Small intestine (tissue), 7 donors: ENCODE measurements at regions not wholly inside any gene's neighbourhood (a gene's known extent, or its start where the extent isn't known, plus 50 kb on each side); places are given as distances from the start of the nearest gene placed in this dataset.

Experiments
- DNase-seq, 2 donors: peaks; one replicate each; pipeline versions ENCODE4 v3.0.0 to v3.0.0-alpha.2; 2013
- FAIRE-seq: peaks from 2 replicates; lab custom pipeline; 2012; peaks lifted over from hg19 to GRCh38; lab: Jason Lieb, UNC
- H3K27ac ChIP-seq, 3 donors: one replicate each; pipeline ENCODE4 v1.5.1; 2013; ENCODE audit warnings: low read length in 2 of 3, mild to moderate bottlenecking in 2 of 3, control low read depth in 1 of 3, inconsistent platforms in 1 of 3, low read depth in 1 of 3, moderate library complexity in 1 of 3
- H3K27me3 ChIP-seq, 3 donors: one replicate each; pipeline ENCODE4 v1.6.1; 2013; ENCODE audit warnings: low read length in 3 of 3, inconsistent platforms in 1 of 3; ENCODE audit not compliant: control insufficient read depth in 3 of 3, insufficient read depth in 3 of 3
- H3K36me3 ChIP-seq, 3 donors: one replicate each; pipeline ENCODE4 v1.6.1; 2013; ENCODE audit warnings: low read length in 3 of 3, inconsistent platforms in 1 of 3, low read depth in 1 of 3, mild to moderate bottlenecking in 1 of 3, moderate library complexity in 1 of 3; ENCODE audit not compliant: control insufficient read depth in 3 of 3, insufficient read depth in 2 of 3
- H3K4me1 ChIP-seq, 3 donors: one replicate each; pipeline ENCODE4 v1.6.1; 2013; ENCODE audit warnings: low read length in 2 of 3, inconsistent platforms in 1 of 3, low read depth in 1 of 3, mild to moderate bottlenecking in 1 of 3, moderate library complexity in 1 of 3; ENCODE audit not compliant: control insufficient read depth in 3 of 3, insufficient read depth in 2 of 3
- H3K4me3 ChIP-seq, 3 donors: one replicate each; pipeline ENCODE4 v1.5.1; 2013; ENCODE audit warnings: low read length in 3 of 3, control low read depth in 1 of 3, inconsistent platforms in 1 of 3, low read depth in 1 of 3, mild to moderate bottlenecking in 1 of 3, moderate library complexity in 1 of 3
- H3K9me3 ChIP-seq, 2 donors: one replicate each; pipeline ENCODE4 v1.6.1; 2013; ENCODE audit warnings: low read depth in 1 of 2, low read length in 1 of 2; ENCODE audit not compliant: control insufficient read depth in 2 of 2, insufficient read depth in 1 of 2
- WGBS, 3 donors: extraction: QIAGEN DNeasy Blood & Tissue Kit; methylation state at CpG; one replicate each; pipeline ENCODE4 v1.1.7; 2013; 5-methylcytosine and 5-hydroxymethylcytosine counted together
- donor health status: healthy with polysubstance abuse.
- donor health status: control.
- donor health status: control.
- donor health status: Bipolar disorder and iron deficiency.
- donor health status: healthy.

DNA sequence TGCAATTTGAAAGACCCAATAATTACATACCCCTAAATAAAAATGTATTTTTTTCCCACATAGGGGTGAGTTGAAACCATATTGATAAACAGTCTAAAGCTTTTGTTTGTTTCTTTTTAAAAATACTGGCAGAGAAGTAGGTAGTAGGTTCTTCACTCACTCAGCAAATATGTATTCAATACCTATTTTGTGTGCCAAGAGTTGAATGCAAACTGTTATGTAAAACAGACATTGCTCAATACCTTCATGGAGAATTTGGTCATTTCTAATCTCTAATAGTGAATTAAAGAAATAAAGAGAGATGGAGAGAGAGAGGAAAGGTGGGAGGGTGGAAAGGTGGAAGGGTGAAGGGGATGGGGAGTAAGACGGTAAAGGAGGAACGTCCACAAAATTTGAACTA lies 589.9 kb upstream of the GNPDA2 start:
- FAIRE-seq, result no peak
- no peaks in the 10 kb centered on the region for H3K9me3 ChIP-seq
- 86 to 94% (median 91%) methylated on average over 2 of the region's 2 CpGs for WGBS, 3 donors

DNA sequence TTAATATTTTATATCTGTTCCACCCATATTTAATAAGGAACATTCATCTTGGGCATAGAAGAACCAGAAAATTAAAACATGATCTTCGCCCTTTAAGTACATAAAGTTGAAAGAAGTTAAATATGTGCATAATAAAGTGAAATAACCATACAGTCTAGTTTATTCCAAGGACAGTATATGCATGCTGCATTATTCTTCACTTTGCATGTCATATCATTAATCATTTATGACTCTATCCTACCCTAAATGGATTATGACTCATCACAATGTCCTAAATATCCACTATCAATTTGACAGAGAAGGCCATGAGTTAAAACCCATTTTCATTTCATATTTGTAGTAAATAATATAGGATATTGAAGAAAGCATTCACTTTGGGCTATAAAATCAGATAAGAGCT lies 576.5 kb upstream of the GNPDA2 start:
- no peak for FAIRE-seq
- no peak overlapping the region for H3K27ac ChIP-seq
- no peaks in the 10 kb centered on the region for H3K9me3 ChIP-seq
- WGBS, 3 donors, result 81 to 90% (median 87%) methylated on average over 1 of the region's 1 CpG
- no peaks in the 10 kb centered on the region for H3K36me3 ChIP-seq
- H3K4me1 ChIP-seq, result no peaks in the 10 kb centered on the region
- H3K27me3 ChIP-seq, result no peaks in the 10 kb centered on the region
- H3K4me3 ChIP-seq, result no peak overlapping the region
- DNase-seq, result no peak

More for the DNA sequence above, 589.9 kb upstream of the GNPDA2 start:
- H3K27me3 ChIP-seq, result no peaks in the 10 kb centered on the region
- H3K36me3 ChIP-seq, result no peaks in the 10 kb centered on the region
- H3K4me3 ChIP-seq, result no peak overlapping the region
- H3K27ac ChIP-seq, result no peak overlapping the region
- no peak for DNase-seq
- no peaks in the 10 kb centered on the region for H3K4me1 ChIP-seq

DNA sequence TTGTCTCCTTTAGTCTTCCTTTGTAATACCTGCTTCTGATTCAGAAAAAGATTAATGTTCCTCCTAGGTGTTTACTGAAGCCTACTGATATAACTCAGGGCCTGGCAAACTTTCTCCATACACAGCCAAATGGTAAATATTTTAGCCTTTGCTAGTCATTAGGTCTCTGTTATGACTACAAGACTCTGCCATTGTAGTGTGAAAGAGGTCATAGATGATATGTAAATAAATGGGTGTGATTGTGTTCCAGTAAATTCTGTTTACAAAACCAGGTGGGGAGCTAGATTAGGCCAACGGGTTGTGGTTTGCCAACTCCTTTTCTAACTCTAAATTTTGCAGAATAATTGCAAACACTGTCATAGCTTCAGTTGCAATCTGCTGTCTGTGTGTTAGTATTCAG lies 568.1 kb upstream of the GNPDA2 start:
- FAIRE-seq (no peak), DNase-seq (no peak)
- H3K36me3 ChIP-seq, result no peaks in the 10 kb centered on the region
- no peaks in the 10 kb centered on the region for H3K27me3 ChIP-seq
- H3K4me3 ChIP-seq, result no peak overlapping the region
- 7 to 8% (median 8%) methylated on average over 1 of the region's 1 CpG for WGBS, 3 donors
- no peaks in the 10 kb centered on the region for H3K4me1 ChIP-seq
- H3K27ac ChIP-seq, result no peak overlapping the region
- no peaks in the 10 kb centered on the region for H3K9me3 ChIP-seq

DNA sequence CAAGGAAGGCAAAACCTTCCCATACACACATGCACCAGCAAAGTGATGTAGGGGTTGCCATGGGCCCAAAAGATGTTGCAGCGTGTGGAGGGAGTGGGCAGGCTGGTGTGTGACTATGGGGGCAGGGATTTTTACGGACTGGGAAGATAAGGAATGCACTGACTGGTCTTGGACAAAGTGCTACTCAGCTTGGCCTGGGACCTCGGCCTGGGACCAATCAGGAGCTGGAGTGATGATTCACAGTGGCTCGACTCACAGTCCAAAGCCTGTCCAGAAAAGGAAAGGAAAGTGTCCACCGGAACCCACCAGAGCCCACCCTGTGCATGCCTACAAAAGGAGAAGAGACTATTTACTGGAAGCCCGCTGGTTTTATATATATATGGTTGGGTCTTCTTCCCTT lies 567.0 kb upstream of the GNPDA2 start:
- no peak overlapping the region for H3K27ac ChIP-seq
- H3K27me3 ChIP-seq, result no peaks in the 10 kb centered on the region
- no peak for DNase-seq
- no peak for FAIRE-seq
- no peaks in the 10 kb centered on the region for H3K9me3 ChIP-seq
- H3K4me1 ChIP-seq, result no peaks in the 10 kb centered on the region
- no peaks in the 10 kb centered on the region for H3K36me3 ChIP-seq
- H3K4me3 ChIP-seq, result no peak overlapping the region
- WGBS, 3 donors, result 68 to 83% (median 74%) methylated on average over 6 of the region's 6 CpGs

DNA sequence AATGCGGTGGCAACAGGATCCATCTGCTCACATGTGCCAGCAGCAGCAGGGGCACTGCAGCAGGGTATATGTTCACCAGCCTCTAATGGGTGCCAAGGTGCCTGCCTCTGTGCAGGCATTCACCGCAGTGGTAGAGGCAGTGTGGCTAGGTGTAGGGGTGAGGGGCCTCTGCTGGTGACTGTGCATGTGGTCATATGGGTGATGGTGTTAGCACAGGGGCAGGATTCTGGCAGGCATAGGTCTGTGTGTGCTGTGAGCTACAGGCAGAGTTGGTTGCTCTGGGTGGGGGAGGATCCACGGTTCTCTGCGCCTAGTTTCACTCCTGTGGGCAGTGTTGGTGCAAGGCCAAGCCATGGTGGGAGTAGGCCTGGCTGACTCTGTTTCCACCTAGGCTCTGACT lies 566.5 kb upstream of the GNPDA2 start:
- no peak overlapping the region for H3K27ac ChIP-seq
- H3K9me3 ChIP-seq, result no peaks in the 10 kb centered on the region
- H3K4me3 ChIP-seq, result no peak overlapping the region
- no peaks in the 10 kb centered on the region for H3K4me1 ChIP-seq
- H3K36me3 ChIP-seq, result no peaks in the 10 kb centered on the region
- DNase-seq, result no peak
- no peaks in the 10 kb centered on the region for H3K27me3 ChIP-seq
- no peak for FAIRE-seq
- WGBS, 3 donors, result 85 to 97% (median 89%) methylated on average over 4 of the region's 4 CpGs

DNA sequence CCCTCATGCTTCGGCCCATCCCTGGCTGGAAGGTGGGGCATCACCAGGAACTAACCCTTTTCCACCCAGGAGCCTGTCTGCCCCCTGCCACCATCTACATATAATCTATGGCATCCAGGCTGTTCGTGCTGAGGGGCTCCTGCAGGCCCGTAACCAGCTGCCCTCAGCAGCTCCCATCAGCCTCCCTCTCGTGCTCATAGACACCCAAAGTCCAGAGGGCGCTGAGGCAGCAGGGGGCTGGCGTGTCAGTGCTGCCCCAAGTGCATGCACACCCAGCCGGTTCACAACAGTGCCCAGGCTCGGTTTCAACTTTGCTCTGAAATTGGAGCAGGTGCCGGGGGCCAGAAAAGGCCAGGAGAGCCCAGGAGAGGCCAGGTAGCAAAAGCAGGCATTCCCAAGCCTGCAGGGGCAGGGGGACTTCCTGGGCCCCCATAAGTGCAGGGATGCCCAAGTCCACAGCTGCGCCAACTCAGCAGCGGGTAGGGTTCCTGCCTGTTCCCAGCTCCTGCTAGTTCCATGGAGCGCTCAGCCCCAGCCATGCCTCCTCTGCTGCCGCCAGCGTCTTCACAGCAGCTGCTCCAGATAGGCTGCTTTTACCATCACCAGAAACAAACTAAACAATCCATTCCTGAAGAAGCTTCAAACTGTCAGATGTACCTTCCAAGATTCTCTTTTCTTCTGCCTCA lies 558.2 kb upstream of the GNPDA2 start:
- 81 to 82% (median 82%) methylated on average over 14 of the region's 14 CpGs for WGBS, 3 donors
- H3K9me3 ChIP-seq, result no peaks in the 10 kb centered on the region
- no peak overlapping the region for H3K4me3 ChIP-seq
- no peak for FAIRE-seq
- H3K36me3 ChIP-seq, result no peaks in the 10 kb centered on the region
- no peak for DNase-seq
- no peaks in the 10 kb centered on the region for H3K4me1 ChIP-seq
- no peaks in the 10 kb centered on the region for H3K27me3 ChIP-seq
- H3K27ac ChIP-seq, result no peak overlapping the region

DNA sequence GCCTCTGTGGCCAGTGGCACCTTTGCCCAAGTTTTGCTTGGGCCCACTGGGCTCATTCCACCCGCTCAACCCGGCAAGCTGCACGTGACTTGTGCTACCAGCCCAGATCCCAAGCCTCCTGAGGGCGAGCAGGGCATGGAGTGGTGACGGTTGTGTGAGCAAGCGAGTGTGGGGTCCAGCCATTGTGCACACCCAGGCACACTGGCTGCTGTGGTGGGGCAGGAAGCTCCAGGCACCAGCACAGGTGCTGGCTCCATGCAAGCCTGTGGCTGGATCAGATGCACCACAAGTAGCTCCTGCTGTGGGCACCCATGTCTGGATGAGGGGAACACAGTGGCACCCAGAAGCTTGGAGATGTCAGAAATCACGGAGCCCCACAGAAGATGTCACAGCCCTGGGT lies 557.0 kb upstream of the GNPDA2 start:
- WGBS, 3 donors, result 71 to 82% (median 76%) methylated on average over 7 of the region's 7 CpGs
- H3K27me3 ChIP-seq, result no peaks in the 10 kb centered on the region
- no peaks in the 10 kb centered on the region for H3K9me3 ChIP-seq
- no peaks in the 10 kb centered on the region for H3K4me1 ChIP-seq
- no peak overlapping the region for H3K4me3 ChIP-seq
- no peak overlapping the region for H3K27ac ChIP-seq
- DNase-seq (no peak), FAIRE-seq (no peak)
- no peaks in the 10 kb centered on the region for H3K36me3 ChIP-seq

DNA sequence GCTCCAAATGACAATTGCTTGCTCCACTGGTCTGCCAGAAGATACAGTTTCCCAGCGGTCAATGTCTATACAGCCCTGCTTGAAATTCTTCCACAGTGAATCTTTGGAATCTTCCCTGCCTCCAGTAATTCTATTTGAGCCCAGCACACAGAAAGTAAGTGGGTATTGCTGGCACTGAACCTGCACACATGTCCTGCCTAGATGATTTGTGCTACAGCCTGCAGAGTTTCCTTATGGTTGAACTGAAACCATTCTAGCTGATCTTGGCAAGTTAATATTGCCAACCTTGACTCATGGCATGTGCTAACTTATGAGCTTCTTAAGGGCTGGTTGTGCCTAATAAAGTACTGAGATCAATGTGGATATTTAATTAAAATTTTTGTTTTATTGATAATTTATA lies 553.8 kb upstream of the GNPDA2 start:
- H3K4me1 ChIP-seq, result no peaks in the 10 kb centered on the region
- no peaks in the 10 kb centered on the region for H3K9me3 ChIP-seq
- H3K27me3 ChIP-seq, result no peaks in the 10 kb centered on the region
- FAIRE-seq (no peak), DNase-seq (no peak)
- WGBS, 3 donors, result 87 to 91% (median 89%) methylated on average over 1 of the region's 1 CpG
- H3K27ac ChIP-seq, result no peak overlapping the region
- H3K36me3 ChIP-seq, result no peaks in the 10 kb centered on the region
- no peak overlapping the region for H3K4me3 ChIP-seq

DNA sequence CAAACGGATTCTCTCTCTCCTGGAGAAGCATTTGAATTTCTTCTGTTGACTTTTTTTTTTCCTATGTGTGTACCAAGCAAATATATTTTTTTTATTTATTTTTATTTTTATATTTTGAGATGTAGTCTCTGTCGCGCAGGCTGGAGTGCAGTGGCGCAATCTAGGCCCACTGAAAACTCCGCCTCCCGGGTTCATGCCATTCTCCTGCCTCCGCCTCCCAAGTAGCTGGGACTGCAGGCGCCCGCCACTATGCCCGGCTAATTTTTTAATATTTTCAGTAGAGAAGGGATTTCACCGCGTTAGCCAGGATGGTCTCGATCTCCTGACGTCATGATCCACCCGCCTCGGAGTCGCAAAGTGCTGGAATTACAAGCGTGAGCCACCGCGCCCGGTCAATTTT lies 549.5 kb upstream of the GNPDA2 start:
- 91 to 94% (median 93%) methylated on average over 21 of the region's 21 CpGs for WGBS, 3 donors
- Histone ChIP-seq H3K27ac (no peak overlapping the region), H3K4me1 (no peaks in the 10 kb centered on the region), H3K9me3 (no peaks in the 10 kb centered on the region), H3K4me3 (no peak overlapping the region), H3K27me3 (no peaks in the 10 kb centered on the region), H3K36me3 (no peaks in the 10 kb centered on the region)
- FAIRE-seq (no peak), DNase-seq (no peak)
